ENCODE measurements at regions not wholly inside any gene's neighbourhood (a gene's known extent, or its start where the extent isn't known, plus 50 kb on each side); places are given as distances from the start of the nearest gene placed in this dataset.

DNA sequence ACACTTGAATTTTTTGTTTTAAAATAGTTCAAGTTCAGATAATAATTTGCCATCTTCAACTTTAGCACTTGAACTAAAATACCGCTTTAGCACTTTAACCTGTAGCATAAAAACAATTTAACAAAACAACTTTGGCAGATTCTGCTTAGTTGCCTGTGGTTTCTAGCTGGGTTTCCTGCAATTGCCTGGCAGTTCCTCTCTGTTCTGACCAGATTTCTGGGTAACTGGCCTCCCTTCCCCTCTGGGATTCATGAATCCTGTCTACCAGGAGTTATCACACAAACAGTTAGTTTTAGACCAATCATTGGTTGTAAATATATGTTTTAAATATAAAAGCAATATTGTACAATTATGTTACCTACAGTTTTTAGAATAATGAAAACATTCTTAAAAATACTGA, 89.8 kb upstream of the HDAC9 start (continued):
- TF ChIP-seq, protein P1, sequence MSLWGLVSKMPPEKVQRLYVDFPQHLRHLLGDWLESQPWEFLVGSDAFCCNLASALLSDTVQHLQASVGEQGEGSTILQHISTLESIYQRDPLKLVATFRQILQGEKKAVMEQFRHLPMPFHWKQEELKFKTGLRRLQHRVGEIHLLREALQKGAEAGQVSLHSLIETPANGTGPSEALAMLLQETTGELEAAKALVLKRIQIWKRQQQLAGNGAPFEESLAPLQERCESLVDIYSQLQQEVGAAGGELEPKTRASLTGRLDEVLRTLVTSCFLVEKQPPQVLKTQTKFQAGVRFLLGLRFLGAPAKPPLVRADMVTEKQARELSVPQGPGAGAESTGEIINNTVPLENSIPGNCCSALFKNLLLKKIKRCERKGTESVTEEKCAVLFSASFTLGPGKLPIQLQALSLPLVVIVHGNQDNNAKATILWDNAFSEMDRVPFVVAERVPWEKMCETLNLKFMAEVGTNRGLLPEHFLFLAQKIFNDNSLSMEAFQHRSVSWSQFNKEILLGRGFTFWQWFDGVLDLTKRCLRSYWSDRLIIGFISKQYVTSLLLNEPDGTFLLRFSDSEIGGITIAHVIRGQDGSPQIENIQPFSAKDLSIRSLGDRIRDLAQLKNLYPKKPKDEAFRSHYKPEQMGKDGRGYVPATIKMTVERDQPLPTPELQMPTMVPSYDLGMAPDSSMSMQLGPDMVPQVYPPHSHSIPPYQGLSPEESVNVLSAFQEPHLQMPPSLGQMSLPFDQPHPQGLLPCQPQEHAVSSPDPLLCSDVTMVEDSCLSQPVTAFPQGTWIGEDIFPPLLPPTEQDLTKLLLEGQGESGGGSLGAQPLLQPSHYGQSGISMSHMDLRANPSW (CRISPR knock-in tag; conservative IDR thresholded peaks at IDR 0.05; ENCODE audit: low read depth), result no peak
- TF ChIP-seq GTF2I (CRISPR knock-in tag; conservative IDR thresholded peaks at IDR 0.05) (no peak), MYBL2 (CRISPR knock-in tag; IDR thresholded peaks at IDR 0.05) (no peak), JAZF1 (CRISPR knock-in tag; IDR thresholded peaks at IDR 0.05) (no peak), ZNF423 (CRISPR knock-in tag; IDR thresholded peaks at IDR 0.05) (no peak)
- TF ChIP-seq, protein P2, sequence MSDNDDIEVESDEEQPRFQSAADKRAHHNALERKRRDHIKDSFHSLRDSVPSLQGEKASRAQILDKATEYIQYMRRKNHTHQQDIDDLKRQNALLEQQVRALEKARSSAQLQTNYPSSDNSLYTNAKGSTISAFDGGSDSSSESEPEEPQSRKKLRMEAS (CRISPR knock-in tag; IDR thresholded peaks at IDR 0.05), result no peak

DNA sequence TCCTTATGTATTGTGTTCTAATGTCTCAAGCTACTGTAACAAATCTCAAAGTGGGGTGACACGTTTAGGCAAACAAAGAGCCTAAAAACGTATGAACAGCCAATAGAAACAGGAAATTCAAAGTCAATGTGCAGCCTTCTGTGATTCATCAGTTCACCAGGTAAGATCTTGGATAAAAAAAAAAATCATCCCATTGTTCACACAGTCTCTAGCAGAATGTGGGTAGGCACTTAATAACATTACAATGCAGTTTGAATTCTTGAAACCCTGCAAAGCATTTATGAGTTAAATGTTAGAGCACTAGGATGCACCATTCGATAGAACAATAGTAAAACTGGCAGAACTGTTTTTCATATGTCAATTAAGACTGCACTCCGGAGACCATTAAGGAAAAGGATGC, 88.2 kb upstream of the HDAC9 start:
- no peak; the same call in 1 of the 2 replicates for ATAC-seq
- ChIA-PET CTCF (no interaction called here), POLR2A (no interaction called here)
- H3K27ac Mint-ChIP-seq, result no peak overlapping the region
- no peak for TF ChIP-seq PRDM15 (CRISPR knock-in tag; IDR thresholded peaks at IDR 0.05)
- TF ChIP-seq GABPB1 (CRISPR knock-in tag; IDR thresholded peaks at IDR 0.05), result no peak
- TF ChIP-seq SMAD3 (CRISPR knock-in tag; IDR thresholded peaks at IDR 0.05; ENCODE audit: borderline replicate concordance), result no peak
- TF ChIP-seq ESRRA (CRISPR knock-in tag; IDR thresholded peaks at IDR 0.05; ENCODE audit: borderline replicate concordance), result no peak
- no peak for TF ChIP-seq MXD4 (CRISPR knock-in tag; IDR thresholded peaks at IDR 0.05; ENCODE audit: borderline replicate concordance)
- TF ChIP-seq ATF6 (CRISPR knock-in tag; IDR thresholded peaks at IDR 0.05), result no peak
- no peak for TF ChIP-seq FOXJ3 (CRISPR knock-in tag; IDR thresholded peaks at IDR 0.05; ENCODE audit: borderline replicate concordance)
- no peak for TF ChIP-seq FOXP1 (CRISPR knock-in tag; IDR thresholded peaks at IDR 0.05; ENCODE audit: borderline replicate concordance)
- TF ChIP-seq PREB (CRISPR knock-in tag; IDR thresholded peaks at IDR 0.05; ENCODE audit: borderline replicate concordance), result no peak
- no peak for TF ChIP-seq JUN (CRISPR knock-in tag; IDR thresholded peaks at IDR 0.05)
- TF ChIP-seq, protein P3, sequence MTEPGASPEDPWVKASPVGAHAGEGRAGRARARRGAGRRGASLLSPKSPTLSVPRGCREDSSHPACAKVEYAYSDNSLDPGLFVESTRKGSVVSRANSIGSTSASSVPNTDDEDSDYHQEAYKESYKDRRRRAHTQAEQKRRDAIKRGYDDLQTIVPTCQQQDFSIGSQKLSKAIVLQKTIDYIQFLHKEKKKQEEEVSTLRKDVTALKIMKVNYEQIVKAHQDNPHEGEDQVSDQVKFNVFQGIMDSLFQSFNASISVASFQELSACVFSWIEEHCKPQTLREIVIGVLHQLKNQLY (CRISPR knock-in tag; IDR thresholded peaks at IDR 0.05), result no peak
- no peak for TF ChIP-seq TEAD1 (CRISPR knock-in tag; IDR thresholded peaks at IDR 0.05)
- no peak for TF ChIP-seq NR1H2 (CRISPR knock-in tag; IDR thresholded peaks at IDR 0.05)
- TF ChIP-seq NFYB (CRISPR knock-in tag; conservative IDR thresholded peaks at IDR 0.05; ENCODE audit: low read depth), result no peak
- no peak for DNase-seq (ENCODE audit: low spot score)
- no peaks in the 10 kb centered on the region for H3K9me3 Mint-ChIP-seq
- peaks cover 30% of the 10 kb centered on the region for H3K4me1 Mint-ChIP-seq
- no peaks in the 10 kb centered on the region for H3K36me3 Mint-ChIP-seq
- no peak overlapping the region for H3K4me3 Mint-ChIP-seq
- H3K27me3 Mint-ChIP-seq (ENCODE audit: low read depth), result no peaks in the 10 kb centered on the region
